SKM-1 treated with dmso at 0.1 percent for 144 hours (cell line): ENCODE measurements at regions not wholly inside any gene's neighbourhood (a gene's known extent, or its start where the extent isn't known, plus 50 kb on each side); places are given as distances from the start of the nearest gene placed in this dataset.

Source experiments
- DNase-seq: peaks from one replicate; lab custom pipeline; 2025; ENCODE audit not compliant: unreplicated experiment; lab: John Stamatoyannopoulos, UW

DNA sequence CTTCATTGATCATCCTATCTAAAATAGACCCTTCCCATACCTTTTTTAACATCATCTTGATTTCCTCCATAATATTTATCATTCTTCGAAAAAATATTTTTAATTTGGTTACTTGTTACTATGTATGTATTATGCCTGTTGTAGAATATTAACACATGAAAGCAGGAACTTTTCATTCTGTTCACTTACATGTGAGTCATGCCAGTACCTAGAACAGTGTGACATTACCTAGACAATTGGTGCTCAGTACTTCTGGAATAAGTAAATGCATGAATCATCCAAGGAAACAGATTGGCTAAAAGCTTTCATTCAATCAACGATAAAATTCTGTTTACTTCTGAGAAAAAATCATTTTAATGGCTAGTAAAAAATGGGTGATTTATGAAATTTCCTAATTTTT is 76.4 kb downstream of the CXXC4 start:
- DNase-seq: no peak

DNA sequence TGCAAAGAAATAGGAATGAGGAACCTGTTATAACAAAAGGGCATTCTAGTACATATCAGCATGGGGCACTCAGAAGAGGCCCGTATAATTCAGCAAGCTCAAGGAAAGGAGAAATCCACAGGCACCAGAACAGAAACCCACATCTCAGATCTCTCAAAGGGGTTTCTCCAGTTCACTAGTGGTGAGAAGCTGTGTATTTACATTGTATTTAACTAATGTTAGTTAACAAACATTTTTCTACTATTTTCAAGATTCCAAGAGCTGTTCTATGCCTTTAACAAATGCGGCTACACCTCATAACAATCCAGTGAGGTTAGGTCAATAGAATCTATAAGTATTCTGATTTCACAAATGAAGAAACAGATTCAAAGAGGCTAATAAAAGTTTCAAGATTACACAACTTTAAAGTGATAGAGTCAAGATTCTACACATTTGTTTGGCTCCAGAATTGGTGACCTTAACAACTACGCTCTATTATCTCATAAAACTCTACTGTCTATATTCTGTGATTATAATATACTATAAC is 77.3 kb downstream of the CXXC4 start:
- DNase-seq: no peak

DNA sequence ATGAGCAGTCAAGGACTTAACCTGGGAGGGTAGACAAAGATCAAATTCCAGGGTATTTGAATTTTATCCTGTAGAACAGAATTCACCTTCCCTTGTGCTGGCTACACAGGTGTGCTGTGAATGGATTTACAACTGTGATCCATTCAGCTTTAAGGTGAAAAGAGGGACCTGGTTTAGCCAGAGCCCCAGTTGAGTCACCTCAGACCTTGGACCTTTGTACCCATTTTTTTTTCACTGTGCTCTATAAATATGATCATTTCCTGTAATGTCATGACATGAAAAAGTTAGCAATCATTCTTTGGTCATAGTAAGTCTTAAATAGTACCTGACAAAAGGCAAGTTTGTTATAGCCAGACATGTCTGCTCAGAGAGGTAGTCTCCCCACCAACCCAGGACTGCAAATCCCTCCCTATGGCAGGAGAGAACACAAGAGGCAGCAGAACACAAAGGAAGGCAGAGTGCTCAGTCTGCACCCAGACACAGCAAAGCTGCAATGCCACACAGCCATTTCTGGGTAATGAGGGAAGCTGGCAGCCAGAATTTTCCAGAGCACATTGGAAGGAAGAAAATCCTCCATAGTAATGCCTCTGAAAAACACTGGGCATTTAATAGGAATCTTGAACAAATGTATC is 77.9 kb downstream of the CXXC4 start:
- DNase-seq: no peak

DNA sequence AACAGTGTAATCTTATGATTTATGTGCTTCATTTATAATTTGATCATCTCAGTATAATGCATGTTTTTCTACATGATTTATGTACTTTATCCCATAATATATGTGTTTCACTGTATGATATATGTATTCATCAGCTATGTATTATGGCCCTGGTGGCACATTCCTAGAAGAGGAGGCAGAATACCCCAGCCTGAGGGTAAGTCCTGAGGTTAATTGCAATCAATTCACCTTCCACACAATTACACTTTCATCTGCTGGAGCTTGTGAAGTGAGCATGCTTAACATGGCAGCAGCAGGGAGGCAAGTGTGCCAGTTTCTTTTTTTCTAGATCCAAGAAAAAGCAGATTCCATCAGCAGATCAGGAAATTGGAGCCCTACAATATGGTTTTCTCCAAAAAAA is 81.2 kb downstream of the CXXC4 start:
- DNase-seq: no peak

DNA sequence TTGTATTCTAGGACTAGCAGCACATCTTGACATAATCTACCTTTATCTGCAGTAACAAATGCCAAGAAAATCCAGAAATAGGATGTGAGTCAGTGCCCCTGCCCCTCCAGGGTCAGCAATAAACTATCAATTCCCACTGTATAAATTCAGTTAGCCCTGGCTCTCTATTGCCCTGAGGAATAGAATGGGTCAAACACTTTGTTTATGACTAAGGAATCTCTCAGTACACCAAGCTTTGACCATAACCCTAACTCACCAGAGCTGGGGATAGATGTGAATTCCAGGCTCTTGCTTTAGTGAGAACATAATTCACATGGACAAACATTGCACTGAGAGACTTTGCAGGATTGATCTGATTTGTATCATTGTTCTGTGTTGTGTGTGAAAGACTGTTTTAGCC is 82.3 kb downstream of the CXXC4 start:
- no peak for DNase-seq

DNA sequence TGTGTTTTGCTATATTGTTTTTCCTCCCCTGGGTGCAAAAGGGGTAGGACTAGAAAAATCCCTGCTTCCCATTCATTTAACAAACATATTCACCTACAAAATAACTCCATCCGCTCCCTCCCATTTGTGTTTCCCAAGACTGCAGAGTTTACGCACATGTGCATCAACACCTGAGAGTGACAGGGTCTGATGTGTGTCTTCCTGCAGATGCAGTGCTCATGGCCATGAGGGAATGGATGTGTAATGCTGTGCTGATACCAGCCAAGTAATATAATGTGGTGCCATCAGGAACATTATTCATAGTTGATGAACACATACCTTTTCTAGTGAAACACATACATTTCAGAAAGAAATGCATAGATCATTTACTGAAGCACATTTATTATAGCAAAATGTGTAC is 83.2 kb downstream of the CXXC4 start:
- no peak for DNase-seq

DNA sequence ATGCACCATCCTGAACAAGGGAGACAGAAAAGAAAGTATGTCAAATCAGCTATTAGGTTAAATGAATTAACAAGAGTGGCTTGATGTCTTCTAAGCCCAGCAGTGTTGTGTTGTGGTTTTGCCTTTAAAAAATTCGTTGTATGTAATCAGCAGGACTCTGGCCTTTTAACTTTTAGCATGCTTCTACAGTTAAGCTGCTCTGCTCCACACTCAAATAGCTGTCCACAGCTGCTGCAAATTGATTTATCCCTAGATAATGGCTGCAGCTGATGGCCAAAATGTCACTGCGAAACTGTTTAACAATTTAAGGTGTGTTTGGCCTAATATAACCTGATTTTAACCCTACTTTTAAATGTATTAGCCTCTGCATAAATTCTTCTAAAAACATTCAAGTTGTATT is 85.8 kb downstream of the CXXC4 start:
- no peak for DNase-seq

DNA sequence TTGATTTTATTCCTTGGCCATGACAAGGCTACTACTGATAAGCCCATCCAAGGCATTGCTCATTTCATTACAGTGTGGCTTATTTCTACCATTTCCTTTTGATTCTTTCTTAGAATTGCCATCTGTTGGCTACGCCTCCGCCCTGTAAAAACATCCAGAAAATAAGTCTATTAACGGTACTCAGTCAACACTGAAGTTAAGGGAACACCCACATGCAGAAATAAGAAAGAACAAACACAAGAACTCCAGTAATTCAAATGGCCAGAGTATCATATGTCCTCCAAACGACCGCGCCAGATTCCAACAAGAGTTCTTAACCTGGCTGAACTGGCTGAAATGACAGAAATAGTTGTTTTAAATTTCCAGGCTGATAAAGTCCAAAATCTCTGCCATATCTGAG is 90.3 kb downstream of the CXXC4 start:
- no peak for DNase-seq

DNA sequence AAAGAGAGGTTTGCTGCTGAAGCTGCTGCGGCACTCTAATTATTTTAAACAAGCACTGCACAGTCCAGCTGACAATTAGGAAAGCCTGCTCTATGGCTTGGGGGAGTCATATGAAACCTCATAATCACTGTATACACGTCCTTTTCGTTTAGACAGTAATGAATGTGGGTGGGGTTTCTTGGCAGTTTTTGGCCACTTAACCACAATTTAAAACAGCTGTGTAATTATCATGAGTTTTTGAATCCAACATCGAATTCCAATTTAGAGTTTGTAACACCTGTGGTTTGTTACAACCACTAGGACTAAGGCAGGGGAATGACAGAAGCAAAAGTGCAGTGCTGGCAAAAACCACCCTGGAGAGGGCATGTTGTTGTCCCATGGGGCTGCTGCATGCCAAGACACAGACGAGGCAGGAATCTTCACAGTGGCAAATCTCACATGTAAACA is 99.5 kb downstream of the CXXC4 start:
- no peak for DNase-seq

DNA sequence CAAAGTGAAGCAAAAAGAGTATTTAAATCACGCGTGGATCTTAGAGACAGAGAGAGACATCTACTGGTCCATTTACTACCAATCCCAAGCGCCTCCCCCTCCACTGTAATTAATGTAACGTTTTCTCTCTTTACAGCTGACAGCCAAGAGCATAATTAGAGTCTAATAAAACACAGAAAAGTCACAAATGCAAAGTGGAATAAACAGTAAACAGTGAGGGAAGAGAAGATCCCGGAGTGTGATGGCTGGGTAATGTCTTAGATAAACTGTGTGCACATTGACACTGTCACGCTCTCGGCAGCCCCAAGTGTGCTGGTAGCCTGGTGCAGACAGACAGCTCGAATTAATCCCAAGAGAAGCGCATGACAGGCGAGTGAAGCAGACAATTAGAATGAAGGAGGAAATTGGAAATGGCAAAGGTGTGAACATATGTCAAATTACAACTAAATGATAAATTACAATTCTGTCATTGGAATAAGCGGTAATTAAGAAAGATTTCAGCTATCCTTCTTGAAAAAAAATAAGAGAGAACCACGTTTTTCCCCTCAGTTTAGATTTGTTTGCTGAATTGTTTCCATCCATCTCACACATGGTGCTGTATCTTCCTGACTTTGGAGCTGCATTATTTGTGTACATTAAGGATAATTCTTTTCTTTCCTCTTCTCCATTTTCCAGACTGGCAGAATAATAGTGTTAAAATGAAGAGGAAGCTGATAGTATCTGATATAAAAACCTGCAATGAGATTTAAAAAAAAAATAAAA is 100.1 kb downstream of the CXXC4 start:
- DNase-seq: no peak

DNA sequence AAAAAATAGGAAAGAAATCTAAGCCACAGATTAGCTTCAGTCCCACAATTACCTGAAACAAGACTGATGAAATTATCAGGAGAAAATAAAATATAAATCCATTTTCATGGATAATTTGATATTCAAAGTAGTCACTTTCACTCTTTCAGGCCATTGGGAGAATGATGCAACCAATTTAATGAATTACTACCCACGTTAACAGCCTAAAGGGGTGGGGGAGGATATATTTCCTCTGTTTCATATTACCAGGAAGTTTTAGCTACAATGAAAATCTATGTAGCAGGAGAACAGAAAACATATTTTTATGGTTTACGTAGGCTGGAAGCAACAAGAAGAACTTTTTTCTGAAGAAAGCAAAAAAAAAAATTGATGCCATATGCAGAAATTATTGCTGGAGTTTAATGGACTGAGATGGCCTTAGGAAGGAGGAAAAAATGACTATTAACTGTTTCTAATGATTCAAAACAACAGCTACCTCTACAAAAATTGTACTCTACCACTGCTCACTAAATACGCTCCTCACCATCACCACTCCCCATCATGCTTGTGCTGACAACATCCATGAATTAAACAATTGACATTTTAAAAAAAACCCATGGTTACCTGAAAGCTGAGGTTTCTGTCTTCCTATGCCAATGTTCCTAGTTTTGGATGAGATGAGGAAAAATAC is 100.9 kb downstream of the CXXC4 start:
- DNase-seq: no peak

DNA sequence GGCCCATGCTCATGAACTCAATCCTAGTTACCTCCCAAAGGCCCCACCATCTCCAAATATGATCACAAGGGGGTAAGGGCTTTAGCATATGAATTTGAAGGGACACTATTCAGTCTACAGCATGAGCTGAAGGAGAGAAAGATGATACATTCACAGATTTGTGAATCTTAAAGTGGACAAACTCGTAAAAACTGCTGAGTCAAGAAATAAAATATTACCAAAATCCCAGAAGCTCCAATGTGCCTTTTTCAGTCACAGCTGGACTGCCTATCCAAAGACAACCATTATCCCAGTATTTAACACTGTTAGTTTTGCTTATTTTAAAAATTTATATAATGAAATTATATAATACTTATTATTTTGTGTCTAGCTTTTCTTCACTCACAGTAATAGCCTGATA is 109.0 kb downstream of the CXXC4 start:
- no peak for DNase-seq

DNA sequence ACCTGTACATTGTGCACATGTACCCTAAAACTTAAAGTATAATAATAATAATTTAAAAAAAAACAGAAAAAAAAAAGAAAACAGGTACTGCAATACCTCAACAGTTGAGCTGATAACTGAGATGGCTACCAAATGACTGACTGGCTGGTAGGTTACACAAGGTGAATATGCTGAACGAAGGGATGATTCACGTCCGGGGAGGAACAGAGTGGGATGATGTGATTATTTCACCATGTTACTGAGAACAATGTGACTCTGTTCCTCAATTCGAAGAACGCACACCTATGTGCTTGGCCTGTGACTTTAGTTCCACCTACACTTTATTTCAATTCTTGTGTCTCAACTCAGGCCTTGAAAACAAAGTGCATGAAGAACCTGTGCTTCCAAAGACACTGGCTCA is 111.7 kb downstream of the CXXC4 start:
- DNase-seq: no peak

DNA sequence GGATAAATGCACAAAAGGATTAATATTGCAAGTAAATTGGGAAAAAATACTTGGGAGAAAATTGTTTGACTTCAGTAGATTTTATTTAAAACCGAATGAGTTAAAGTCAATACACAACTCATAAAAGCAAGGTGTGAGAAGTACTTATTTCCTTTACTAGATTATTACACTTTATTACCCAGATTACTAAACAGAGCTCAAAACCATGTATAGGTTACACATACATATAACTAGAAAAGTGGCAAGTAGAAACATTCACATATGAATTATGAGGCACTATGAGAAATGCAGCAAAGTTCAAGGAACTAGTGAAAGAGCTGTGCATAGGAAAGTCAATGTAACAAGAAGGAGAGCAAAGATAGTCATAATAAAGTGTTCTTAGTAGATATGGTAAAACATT is 113.0 kb downstream of the CXXC4 start:
- no peak for DNase-seq

DNA sequence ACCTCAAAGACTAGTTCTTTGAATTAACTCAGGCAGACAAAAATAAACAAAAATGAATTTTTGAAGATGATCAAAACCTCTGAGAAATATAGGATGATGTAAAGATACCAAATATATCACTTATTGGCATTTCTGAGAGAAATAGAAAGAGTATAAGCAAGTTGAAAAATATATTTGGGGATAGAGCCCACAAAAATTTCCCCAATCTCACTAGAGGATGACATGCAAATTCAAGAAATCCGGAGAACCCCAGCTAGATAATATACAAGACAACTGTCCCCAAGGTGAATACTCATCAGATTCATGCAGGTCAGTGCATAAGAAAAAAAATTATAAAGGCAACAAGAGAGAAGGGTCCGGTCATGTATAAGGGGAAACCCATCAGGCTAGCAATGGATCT is 129.1 kb downstream of the CXXC4 start:
- DNase-seq: no peak

DNA sequence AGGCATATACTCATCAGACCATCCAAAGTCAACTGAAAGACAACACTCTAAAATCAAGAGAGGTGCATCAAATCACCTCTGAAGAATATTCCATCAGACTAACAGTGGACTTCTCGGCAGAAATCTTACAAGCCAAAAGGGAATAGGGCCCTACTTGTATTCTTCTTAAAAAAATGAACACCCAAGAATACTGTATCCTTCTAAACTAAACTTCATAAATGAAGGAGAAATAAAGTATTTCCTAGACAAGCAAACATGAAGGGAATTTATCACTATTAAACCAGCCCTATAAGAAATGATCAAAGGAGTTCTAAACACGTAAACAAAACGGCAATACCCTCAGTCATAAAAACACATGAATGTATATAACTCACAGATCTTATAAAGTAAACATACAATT is 141.2 kb downstream of the CXXC4 start:
- DNase-seq: no peak

DNA sequence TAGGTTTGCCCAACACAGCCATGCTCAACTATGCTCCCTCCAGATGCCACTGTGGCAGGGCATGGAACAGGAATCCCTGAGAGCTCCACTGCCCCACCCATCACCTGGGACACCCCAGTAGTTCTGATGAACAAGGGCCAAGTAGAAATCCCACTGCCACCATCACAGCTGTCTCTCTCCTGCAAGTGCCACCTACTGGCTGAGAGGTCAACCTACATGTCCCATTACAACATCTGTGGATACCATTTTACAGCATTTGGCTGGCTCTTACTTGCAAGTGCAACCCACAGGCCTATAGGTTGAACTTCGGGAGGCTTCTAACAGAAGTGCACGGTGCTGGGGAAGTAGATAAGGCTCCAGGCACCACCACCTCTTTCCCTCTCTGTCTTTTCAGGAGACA is 142.5 kb downstream of the CXXC4 start:
- no peak for DNase-seq

DNA sequence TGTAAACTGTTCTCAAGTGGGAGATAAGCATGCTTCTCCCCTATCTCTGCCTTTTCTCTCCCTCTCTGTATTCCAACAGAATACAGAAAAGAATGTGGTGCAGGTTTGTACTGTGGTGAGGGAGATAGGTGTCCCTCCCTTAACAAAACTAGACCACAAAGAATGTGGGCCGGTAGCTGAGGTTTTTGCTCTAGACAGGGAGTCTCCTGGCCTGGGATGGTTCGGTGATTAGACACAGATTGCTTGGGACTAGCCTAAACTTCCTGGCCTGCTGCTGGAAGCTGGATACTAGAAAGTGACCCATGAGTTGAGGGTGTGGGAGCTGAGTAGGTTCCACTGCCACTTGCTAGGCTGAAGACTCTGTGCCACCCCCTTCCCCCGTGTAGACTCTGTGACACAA is 143.0 kb downstream of the CXXC4 start:
- no peak for DNase-seq

DNA sequence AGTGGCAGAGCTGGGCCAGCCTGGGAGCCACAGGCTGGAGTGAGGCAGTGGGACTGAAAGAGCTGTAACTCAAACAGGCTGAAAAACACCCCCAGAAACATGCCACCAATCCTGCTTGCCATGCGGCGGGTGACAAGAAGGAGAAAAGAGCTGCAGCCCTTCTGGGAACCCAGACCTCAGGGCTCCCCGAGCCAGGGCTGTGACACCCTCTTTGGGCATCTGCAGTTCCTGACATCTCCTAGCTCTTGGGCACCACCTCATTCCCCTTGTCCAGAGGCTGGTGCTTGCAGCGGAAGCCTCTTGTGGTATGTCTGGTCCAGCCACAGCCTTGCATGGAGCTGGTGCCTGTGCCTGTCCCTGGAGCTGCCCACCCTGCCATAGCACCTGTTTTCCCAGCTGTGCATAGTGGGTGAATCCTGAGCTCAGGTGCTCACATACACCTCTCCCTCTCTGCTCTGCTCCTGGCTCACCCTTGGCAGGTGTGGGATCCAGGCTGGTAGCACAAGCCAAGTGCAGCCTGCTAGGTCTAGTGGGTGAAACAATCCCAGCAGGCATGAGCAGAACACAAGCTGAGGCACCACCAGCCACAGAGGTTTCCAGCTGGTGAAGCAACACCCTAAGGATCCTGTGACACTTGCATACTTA is 149.0 kb downstream of the CXXC4 start:
- DNase-seq: no peak

DNA sequence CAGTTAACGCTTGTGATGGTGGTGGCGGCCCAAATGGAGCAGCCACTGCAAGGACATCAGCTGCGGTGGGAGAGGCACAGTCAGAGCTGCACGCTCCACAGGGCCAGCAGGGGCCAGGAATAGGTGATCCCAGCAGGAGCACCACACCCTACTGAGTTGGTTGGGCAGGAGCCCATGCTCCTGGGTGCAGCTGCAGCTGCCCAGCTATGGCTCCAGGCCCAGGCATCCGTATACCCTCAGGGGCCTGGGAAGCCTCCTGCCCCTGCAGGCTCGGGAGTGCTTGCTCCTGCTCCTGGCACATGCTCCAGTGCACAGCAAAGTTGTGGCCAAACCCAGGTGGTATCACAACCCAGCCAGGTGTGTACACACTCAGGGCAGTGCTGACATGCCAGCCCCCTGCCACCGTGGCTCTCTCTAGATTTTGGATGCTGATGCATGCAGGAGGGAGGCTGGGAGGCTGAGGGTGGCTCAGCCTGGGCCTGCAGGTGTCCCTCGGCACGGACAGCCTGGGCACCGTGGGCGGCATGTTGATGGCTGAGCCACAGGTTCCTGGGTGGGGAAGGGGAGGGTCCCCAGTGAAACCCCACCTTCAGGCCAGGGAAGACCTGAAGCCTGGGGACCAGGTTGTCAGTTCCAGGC is 150.2 kb downstream of the CXXC4 start:
- DNase-seq: no peak

DNA sequence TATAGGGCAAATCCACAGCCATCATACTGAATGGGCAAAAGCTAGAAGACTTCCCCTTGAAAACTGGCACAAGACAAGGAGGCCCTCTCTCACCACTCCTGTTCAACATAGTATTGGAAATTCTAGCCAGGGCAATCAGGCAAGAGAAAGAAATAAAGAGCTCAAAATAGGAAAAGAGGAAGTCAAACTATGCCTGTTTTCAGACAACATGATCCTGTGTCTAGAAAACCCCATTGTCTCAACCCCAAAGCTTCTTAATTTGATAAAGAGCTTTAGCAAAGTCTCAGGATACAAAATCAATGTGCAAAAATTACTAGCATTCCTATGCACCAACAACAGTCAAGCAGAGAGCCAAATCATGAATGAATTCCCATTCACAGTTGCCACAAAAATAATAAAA is 160.3 kb downstream of the CXXC4 start:
- no peak for DNase-seq
